D721Med (cell line): ENCODE measurements at regions not wholly inside any gene's neighbourhood (a gene's known extent, or its start where the extent isn't known, plus 50 kb on each side); places are given as distances from the start of the nearest gene placed in this dataset.
A peak's percentile ranks its signal among the peaks of the same experiment; 100 is the strongest.

Experiments
- DNase-seq: peaks from one replicate; pipeline ENCODE4 v3.0.0; 2011; ENCODE audit warnings: low spot score; ENCODE audit not compliant: insufficient read length
- FAIRE-seq: peaks from 2 replicates; lab custom pipeline; 2011; peaks lifted over from hg19 to GRCh38; lab: Jason Lieb, UNC
- CTCF ChIP-seq: IDR thresholded peaks from 2 replicates; pipeline ENCODE4 v1.5.1; 2012; ENCODE audit warnings: mild to moderate bottlenecking, control low read depth; ENCODE audit not compliant: insufficient read depth; ENCODE audit errors: missing control alignments

- TF ChIP-seq CTCF: no peak
- no peak for DNase-seq
- FAIRE-seq: no peak
Observed at GRCh38 chr1:181202986-181203555, 114.6 kb downstream of the IER5 start.

GRCh38 chr1:181204530-181204929 is 116.0 kb downstream of the IER5 start:
- DNase-seq (no peak), FAIRE-seq (no peak)
- TF ChIP-seq CTCF: no peak

- FAIRE-seq: no peak
- TF ChIP-seq CTCF: no peak
- DNase-seq: no peak
Observed at GRCh38 chr1:181205901-181206300, 117.4 kb downstream of the IER5 start.

GRCh38 chr1:181206513-181206912 is 118.0 kb downstream of the IER5 start:
- FAIRE-seq (no peak), DNase-seq (no peak)
- no peak for TF ChIP-seq CTCF

GRCh38 chr1:181206979-181207790 is 118.7 kb downstream of the IER5 start:
- no peak for DNase-seq
- no peak for TF ChIP-seq CTCF
- no peak for FAIRE-seq

GRCh38 chr1:181208083-181208482 is 119.6 kb downstream of the IER5 start:
- peak; percentile 53 for FAIRE-seq
- DNase-seq: peak; percentile 55
- TF ChIP-seq CTCF: no peak

- peak; percentile 16 for FAIRE-seq
Observed at GRCh38 chr1:181208967-181209366, 120.5 kb downstream of the IER5 start.

More at GRCh38 chr1:181208967-181209366, 120.5 kb downstream of the IER5 start:
- no peak for TF ChIP-seq CTCF
- peak; percentile 9 for DNase-seq
